ENCODE measurements at regions not wholly inside any gene's neighbourhood (a gene's known extent, or its start where the extent isn't known, plus 50 kb on each side); places are given as distances from the start of the nearest gene placed in this dataset.

GRCh38 chr2:116223912-116224311, 1590.6 kb upstream of the DDX18 start:
- H3K9me3 Mint-ChIP-seq, result peaks cover 0 to 32% (median 8%) of the 10 kb centered on the region in 7 donors
- H3K27me3 Mint-ChIP-seq, result no peaks in the 10 kb centered on the region
- no peak overlapping the region for H3K27ac Mint-ChIP-seq
- no peak overlapping the region for H3K27ac ChIP-seq (ENCODE audit: insufficient read depth, low read length, poor library complexity, severe bottlenecking)
- H3K4me3 ChIP-seq (ENCODE audit: low read depth, low read length), result no peak overlapping the region
- no peaks in the 10 kb centered on the region for H3K36me3 ChIP-seq (ENCODE audit: control insufficient read depth, insufficient read depth, low read length)
- no peaks in the 10 kb centered on the region for H3K4me1 ChIP-seq (ENCODE audit: control insufficient read depth, insufficient read depth, low read length, poor library complexity, severe bottlenecking)
- H3K4me3 Mint-ChIP-seq, result no peak overlapping the region
- no peak for DNase-seq
- ATAC-seq (ENCODE audit: low read depth in 2 of 2), result no peak
- H3K4me1 Mint-ChIP-seq, result no peaks in the 10 kb centered on the region
- peaks cover 0 to 15% of the 10 kb centered on the region in 2 experiments for H3K9me3 ChIP-seq (ENCODE audit: control insufficient read depth in 2 of 2, low read length in 2 of 2)
- no peaks in the 10 kb centered on the region for H3K27me3 ChIP-seq (ENCODE audit: control insufficient read depth, insufficient read depth, low read length)
- no peaks in the 10 kb centered on the region for H3K36me3 Mint-ChIP-seq

GRCh38 chr2:116224610-116225009, 1589.9 kb upstream of the DDX18 start:
- Mint-ChIP-seq H3K4me1 (no peaks in the 10 kb centered on the region), H3K9me3 (peaks cover 0 to 36% (median 8%) of the 10 kb centered on the region in 7 donors), H3K27ac (no peak overlapping the region), H3K4me3 (no peak overlapping the region), H3K27me3 (no peaks in the 10 kb centered on the region), H3K36me3 (no peaks in the 10 kb centered on the region)
- Histone ChIP-seq H3K4me1 (ENCODE audit: control insufficient read depth, insufficient read depth, low read length, poor library complexity, severe bottlenecking) (no peaks in the 10 kb centered on the region), H3K36me3 (ENCODE audit: control insufficient read depth, insufficient read depth, low read length) (no peaks in the 10 kb centered on the region), H3K9me3 (ENCODE audit: control insufficient read depth in 2 of 2, low read length in 2 of 2) (peaks cover 0 to 15% of the 10 kb centered on the region in 2 experiments), H3K27ac (ENCODE audit: insufficient read depth, low read length, poor library complexity, severe bottlenecking) (no peak overlapping the region), H3K4me3 (ENCODE audit: low read depth, low read length) (no peak overlapping the region), H3K27me3 (ENCODE audit: control insufficient read depth, insufficient read depth, low read length) (no peaks in the 10 kb centered on the region)
- ATAC-seq (ENCODE audit: low read depth in 2 of 2), result no peak
- no peak for DNase-seq

GRCh38 chr2:116238511-116238910, 1576.0 kb upstream of the DDX18 start:
- peaks cover 0 to 39% (median 11%) of the 10 kb centered on the region in 7 donors for H3K9me3 Mint-ChIP-seq

GRCh38 chr2:116250376-116250775, 1564.1 kb upstream of the DDX18 start:
- Mint-ChIP-seq H3K36me3 (no peaks in the 10 kb centered on the region), H3K27me3 (no peaks in the 10 kb centered on the region), H3K27ac (no peak overlapping the region), H3K4me3 (no peak overlapping the region), H3K9me3 (peaks cover 0 to 32% (median 3%) of the 10 kb centered on the region in 7 donors), H3K4me1 (no peaks in the 10 kb centered on the region)
- no peaks in the 10 kb centered on the region for H3K36me3 ChIP-seq (ENCODE audit: control insufficient read depth, insufficient read depth, low read length)
- peaks cover 0 to 4% of the 10 kb centered on the region in 2 experiments for H3K9me3 ChIP-seq (ENCODE audit: control insufficient read depth in 2 of 2, low read length in 2 of 2)
- no peak for ATAC-seq (ENCODE audit: low read depth in 2 of 2)
- H3K4me3 ChIP-seq (ENCODE audit: low read depth, low read length), result no peak overlapping the region
- H3K27me3 ChIP-seq (ENCODE audit: control insufficient read depth, insufficient read depth, low read length), result no peaks in the 10 kb centered on the region
- DNase-seq, result no peak
- H3K27ac ChIP-seq (ENCODE audit: insufficient read depth, low read length, poor library complexity, severe bottlenecking), result no peak overlapping the region
- no peaks in the 10 kb centered on the region for H3K4me1 ChIP-seq (ENCODE audit: control insufficient read depth, insufficient read depth, low read length, poor library complexity, severe bottlenecking)

More at GRCh38 chr2:116238511-116238910, 1576.0 kb upstream of the DDX18 start:
- ATAC-seq (ENCODE audit: low read depth in 2 of 2) (no peak), DNase-seq (no peak)
- Mint-ChIP-seq H3K27ac (no peak overlapping the region), H3K27me3 (no peaks in the 10 kb centered on the region), H3K36me3 (no peaks in the 10 kb centered on the region), H3K4me1 (no peaks in the 10 kb centered on the region), H3K4me3 (no peak overlapping the region)
- no peaks in the 10 kb centered on the region for H3K36me3 ChIP-seq (ENCODE audit: control insufficient read depth, insufficient read depth, low read length)
- H3K4me1 ChIP-seq (ENCODE audit: control insufficient read depth, insufficient read depth, low read length, poor library complexity, severe bottlenecking), result no peaks in the 10 kb centered on the region
- H3K27me3 ChIP-seq (ENCODE audit: control insufficient read depth, insufficient read depth, low read length), result no peaks in the 10 kb centered on the region
- peaks cover 0 to 1% of the 10 kb centered on the region in 2 experiments for H3K9me3 ChIP-seq (ENCODE audit: control insufficient read depth in 2 of 2, low read length in 2 of 2)
- H3K4me3 ChIP-seq (ENCODE audit: low read depth, low read length), result no peak overlapping the region
- no peak overlapping the region for H3K27ac ChIP-seq (ENCODE audit: insufficient read depth, low read length, poor library complexity, severe bottlenecking)

- no peaks in the 10 kb centered on the region for H3K27me3 Mint-ChIP-seq
- ATAC-seq (ENCODE audit: low read depth in 2 of 2) (no peak), DNase-seq (no peak)
- Histone ChIP-seq H3K4me1 (ENCODE audit: control insufficient read depth, insufficient read depth, low read length, poor library complexity, severe bottlenecking) (no peaks in the 10 kb centered on the region), H3K27me3 (ENCODE audit: control insufficient read depth, insufficient read depth, low read length) (no peaks in the 10 kb centered on the region), H3K27ac (ENCODE audit: insufficient read depth, low read length, poor library complexity, severe bottlenecking) (no peak overlapping the region), H3K36me3 (ENCODE audit: control insufficient read depth, insufficient read depth, low read length) (no peaks in the 10 kb centered on the region), H3K4me3 (ENCODE audit: low read depth, low read length) (no peak overlapping the region), H3K9me3 (ENCODE audit: control insufficient read depth in 2 of 2, low read length in 2 of 2) (peaks cover 7 to 13% of the 10 kb centered on the region in 2 experiments)
- no peak overlapping the region for H3K27ac Mint-ChIP-seq
- H3K9me3 Mint-ChIP-seq, result peaks cover 3 to 42% (median 10%) of the 10 kb centered on the region in 7 donors
- H3K4me1 Mint-ChIP-seq, result no peaks in the 10 kb centered on the region
- no peaks in the 10 kb centered on the region for H3K36me3 Mint-ChIP-seq
- H3K4me3 Mint-ChIP-seq, result no peak overlapping the region
Measured at GRCh38 chr2:116264872-116265271, 1549.6 kb upstream of the DDX18 start.

GRCh38 chr2:116269040-116269439, 1545.5 kb upstream of the DDX18 start:
- H3K27ac ChIP-seq (ENCODE audit: insufficient read depth, low read length, poor library complexity, severe bottlenecking), result no peak overlapping the region
- Mint-ChIP-seq H3K9me3 (peaks cover 0 to 19% (median 4%) of the 10 kb centered on the region in 7 donors), H3K27me3 (no peaks in the 10 kb centered on the region), H3K27ac (no peak overlapping the region), H3K4me3 (no peak overlapping the region), H3K36me3 (no peaks in the 10 kb centered on the region), H3K4me1 (no peaks in the 10 kb centered on the region)
- ATAC-seq (ENCODE audit: low read depth in 2 of 2) (no peak), DNase-seq (no peak)
- no peaks in the 10 kb centered on the region for H3K9me3 ChIP-seq (ENCODE audit: control insufficient read depth in 2 of 2, low read length in 2 of 2)
- no peak overlapping the region for H3K4me3 ChIP-seq (ENCODE audit: low read depth, low read length)
- H3K4me1 ChIP-seq (ENCODE audit: control insufficient read depth, insufficient read depth, low read length, poor library complexity, severe bottlenecking), result no peaks in the 10 kb centered on the region
- H3K27me3 ChIP-seq (ENCODE audit: control insufficient read depth, insufficient read depth, low read length), result no peaks in the 10 kb centered on the region
- H3K36me3 ChIP-seq (ENCODE audit: control insufficient read depth, insufficient read depth, low read length), result no peaks in the 10 kb centered on the region

GRCh38 chr2:116304328-116304727, 1510.2 kb upstream of the DDX18 start:
- ATAC-seq (ENCODE audit: low read depth in 2 of 2) (no peak), DNase-seq (no peak)
- Histone ChIP-seq H3K27ac (ENCODE audit: insufficient read depth, low read length, poor library complexity, severe bottlenecking) (no peak overlapping the region), H3K9me3 (ENCODE audit: control insufficient read depth in 2 of 2, low read length in 2 of 2) (no peaks in the 10 kb centered on the region), H3K4me3 (ENCODE audit: low read depth, low read length) (no peak overlapping the region), H3K36me3 (ENCODE audit: control insufficient read depth, insufficient read depth, low read length) (no peaks in the 10 kb centered on the region), H3K4me1 (ENCODE audit: control insufficient read depth, insufficient read depth, low read length, poor library complexity, severe bottlenecking) (no peaks in the 10 kb centered on the region), H3K27me3 (ENCODE audit: control insufficient read depth, insufficient read depth, low read length) (no peaks in the 10 kb centered on the region)
- no peaks in the 10 kb centered on the region for H3K36me3 Mint-ChIP-seq
- H3K27ac Mint-ChIP-seq, result no peak overlapping the region
- peaks cover 0 to 23% (median 4%) of the 10 kb centered on the region in 7 donors for H3K9me3 Mint-ChIP-seq
- no peak overlapping the region for H3K4me3 Mint-ChIP-seq
- H3K4me1 Mint-ChIP-seq, result no peaks in the 10 kb centered on the region
- H3K27me3 Mint-ChIP-seq, result no peaks in the 10 kb centered on the region

GRCh38 chr2:116317111-116317510, 1497.4 kb upstream of the DDX18 start:
- no peaks in the 10 kb centered on the region for H3K36me3 ChIP-seq (ENCODE audit: control insufficient read depth, insufficient read depth, low read length)
- H3K27ac ChIP-seq (ENCODE audit: insufficient read depth, low read length, poor library complexity, severe bottlenecking), result no peak overlapping the region
- Mint-ChIP-seq H3K4me1 (no peaks in the 10 kb centered on the region), H3K36me3 (no peaks in the 10 kb centered on the region), H3K27me3 (no peaks in the 10 kb centered on the region), H3K4me3 (no peak overlapping the region), H3K9me3 (peaks cover 0 to 22% (median 7%) of the 10 kb centered on the region in 7 donors), H3K27ac (no peak overlapping the region)
- peaks cover 0 to 3% of the 10 kb centered on the region in 2 experiments for H3K9me3 ChIP-seq (ENCODE audit: control insufficient read depth in 2 of 2, low read length in 2 of 2)
- H3K27me3 ChIP-seq (ENCODE audit: control insufficient read depth, insufficient read depth, low read length), result no peaks in the 10 kb centered on the region
- ATAC-seq (ENCODE audit: low read depth in 2 of 2), result no peak
- H3K4me1 ChIP-seq (ENCODE audit: control insufficient read depth, insufficient read depth, low read length, poor library complexity, severe bottlenecking), result no peaks in the 10 kb centered on the region
- H3K4me3 ChIP-seq (ENCODE audit: low read depth, low read length), result no peak overlapping the region
- no peak for DNase-seq
